Liver (tissue), 3 donors: ENCODE measurements at regions not wholly inside any gene's neighbourhood (a gene's known extent, or its start where the extent isn't known, plus 50 kb on each side); places are given as distances from the start of the nearest gene placed in this dataset.

Source experiments
- EGR1 ChIP-seq, 2 donors: IDR thresholded peaks; 2 replicates each; pipeline ENCODE4 v1.6.1; 2016 to 2018; ENCODE audit warnings: antibody characterized with exemption in 2 of 2, low read depth in 2 of 2
- FOXA1 ChIP-seq: IDR thresholded peaks from 2 replicates; pipeline ENCODE4 v1.6.1; 2016; ENCODE audit warnings: antibody characterized with exemption
- GABPA ChIP-seq, 2 donors: IDR thresholded peaks in 1 of 2; conservative IDR thresholded peaks in 1 of 2; 2 replicates each; pipeline ENCODE4 v1.6.1; 2016; ENCODE audit warnings: antibody characterized with exemption in 2 of 2, mild to moderate bottlenecking in 1 of 2, moderate library complexity in 1 of 2
- NR2F2 ChIP-seq: IDR thresholded peaks from 2 replicates; pipeline ENCODE4 v1.6.1; 2016; ENCODE audit warnings: antibody characterized with exemption
- RAD21 ChIP-seq, 2 donors: IDR thresholded peaks; 2 replicates each; pipeline ENCODE4 v1.6.1; 2016; ENCODE audit warnings: antibody characterized with exemption in 2 of 2, mild to moderate bottlenecking in 2 of 2
- RXRA ChIP-seq, 2 donors: IDR thresholded peaks; 2 replicates each; pipeline ENCODE4 v1.6.1; 2017 to 2018; ENCODE audit warnings: antibody characterized with exemption in 2 of 2, mild to moderate bottlenecking in 1 of 2
- SP1 ChIP-seq: IDR thresholded peaks from 2 replicates; pipeline ENCODE4 v1.6.1; 2018; ENCODE audit warnings: antibody characterized with exemption, mild to moderate bottlenecking
- TAF1 ChIP-seq: conservative IDR thresholded peaks from 2 replicates; pipeline ENCODE4 v1.6.1; 2016; ENCODE audit warnings: antibody characterized with exemption, mild to moderate bottlenecking
- YY1 ChIP-seq: IDR thresholded peaks from 2 replicates; pipeline ENCODE4 v1.6.1; 2016; ENCODE audit warnings: antibody characterized with exemption, mild to moderate bottlenecking
- TF ChIP-seq, protein P1 (sequence below): fragments of 150-350 bp; IDR thresholded peaks from 2 replicates; pipeline ENCODE4 v1.5.1; 2017; ENCODE audit warnings: improper control_type of control experiment, low read depth, low read length; ENCODE audit not compliant: missing input control
- TF ChIP-seq, protein P2 (sequence below): IDR thresholded peaks from 2 replicates; pipeline ENCODE4 v1.6.1; 2016; ENCODE audit warnings: antibody characterized with exemption, mild to moderate bottlenecking
- TF ChIP-seq, protein P3 (sequence below): IDR thresholded peaks from 2 replicates; pipeline ENCODE4 v1.6.1; 2016; ENCODE audit warnings: antibody characterized with exemption
- TF ChIP-seq, protein P4 (sequence below): IDR thresholded peaks from 2 replicates; pipeline ENCODE4 v1.6.1; 2016; ENCODE audit warnings: antibody characterized with exemption
- TF ChIP-seq, protein P5 (sequence below): IDR thresholded peaks from 2 replicates; pipeline ENCODE4 v1.6.1; 2016; ENCODE audit warnings: antibody characterized with exemption
- donor health status: healthy.
- donor health status: healthy.

DNA sequence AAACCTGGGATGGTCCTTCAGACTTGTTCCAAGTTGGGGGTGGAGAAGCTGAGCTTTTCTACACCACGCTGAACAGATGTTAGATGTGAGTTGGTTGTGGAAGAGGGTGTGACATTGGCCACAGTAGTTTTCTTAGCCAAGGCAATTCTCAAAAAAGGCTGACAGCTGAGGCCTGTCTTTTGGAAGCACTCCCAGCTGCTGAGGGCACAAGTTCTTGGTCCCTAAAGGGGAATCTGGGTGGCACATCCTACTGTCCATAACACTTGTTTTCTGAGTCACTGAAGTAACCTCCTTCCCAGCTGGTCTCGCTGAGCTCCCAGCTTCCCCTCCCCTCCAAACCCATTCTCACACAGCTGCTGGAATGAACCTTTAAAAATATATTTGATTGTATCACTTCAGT is 375.7 kb upstream of the KIRREL3 start:
- TF ChIP-seq, protein P1, sequence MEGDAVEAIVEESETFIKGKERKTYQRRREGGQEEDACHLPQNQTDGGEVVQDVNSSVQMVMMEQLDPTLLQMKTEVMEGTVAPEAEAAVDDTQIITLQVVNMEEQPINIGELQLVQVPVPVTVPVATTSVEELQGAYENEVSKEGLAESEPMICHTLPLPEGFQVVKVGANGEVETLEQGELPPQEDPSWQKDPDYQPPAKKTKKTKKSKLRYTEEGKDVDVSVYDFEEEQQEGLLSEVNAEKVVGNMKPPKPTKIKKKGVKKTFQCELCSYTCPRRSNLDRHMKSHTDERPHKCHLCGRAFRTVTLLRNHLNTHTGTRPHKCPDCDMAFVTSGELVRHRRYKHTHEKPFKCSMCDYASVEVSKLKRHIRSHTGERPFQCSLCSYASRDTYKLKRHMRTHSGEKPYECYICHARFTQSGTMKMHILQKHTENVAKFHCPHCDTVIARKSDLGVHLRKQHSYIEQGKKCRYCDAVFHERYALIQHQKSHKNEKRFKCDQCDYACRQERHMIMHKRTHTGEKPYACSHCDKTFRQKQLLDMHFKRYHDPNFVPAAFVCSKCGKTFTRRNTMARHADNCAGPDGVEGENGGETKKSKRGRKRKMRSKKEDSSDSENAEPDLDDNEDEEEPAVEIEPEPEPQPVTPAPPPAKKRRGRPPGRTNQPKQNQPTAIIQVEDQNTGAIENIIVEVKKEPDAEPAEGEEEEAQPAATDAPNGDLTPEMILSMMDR = no peak
- TF ChIP-seq FOXA1 (no peak), SP1 (no peak), RAD21 (IDR thresholded peaks at IDR 0.05) (no peak), YY1 (no peak), GABPA (IDR thresholded peaks at IDR 0.05 in 1 of 2, conservative IDR thresholded peaks at IDR 0.05 in 1 of 2) (no peak), RXRA (IDR thresholded peaks at IDR 0.05) (no peak), TAF1 (no peak), NR2F2 (no peak), EGR1 (IDR thresholded peaks at IDR 0.05; ENCODE audit: low read depth in 2 of 2) (no peak)
- TF ChIP-seq, protein P2, sequence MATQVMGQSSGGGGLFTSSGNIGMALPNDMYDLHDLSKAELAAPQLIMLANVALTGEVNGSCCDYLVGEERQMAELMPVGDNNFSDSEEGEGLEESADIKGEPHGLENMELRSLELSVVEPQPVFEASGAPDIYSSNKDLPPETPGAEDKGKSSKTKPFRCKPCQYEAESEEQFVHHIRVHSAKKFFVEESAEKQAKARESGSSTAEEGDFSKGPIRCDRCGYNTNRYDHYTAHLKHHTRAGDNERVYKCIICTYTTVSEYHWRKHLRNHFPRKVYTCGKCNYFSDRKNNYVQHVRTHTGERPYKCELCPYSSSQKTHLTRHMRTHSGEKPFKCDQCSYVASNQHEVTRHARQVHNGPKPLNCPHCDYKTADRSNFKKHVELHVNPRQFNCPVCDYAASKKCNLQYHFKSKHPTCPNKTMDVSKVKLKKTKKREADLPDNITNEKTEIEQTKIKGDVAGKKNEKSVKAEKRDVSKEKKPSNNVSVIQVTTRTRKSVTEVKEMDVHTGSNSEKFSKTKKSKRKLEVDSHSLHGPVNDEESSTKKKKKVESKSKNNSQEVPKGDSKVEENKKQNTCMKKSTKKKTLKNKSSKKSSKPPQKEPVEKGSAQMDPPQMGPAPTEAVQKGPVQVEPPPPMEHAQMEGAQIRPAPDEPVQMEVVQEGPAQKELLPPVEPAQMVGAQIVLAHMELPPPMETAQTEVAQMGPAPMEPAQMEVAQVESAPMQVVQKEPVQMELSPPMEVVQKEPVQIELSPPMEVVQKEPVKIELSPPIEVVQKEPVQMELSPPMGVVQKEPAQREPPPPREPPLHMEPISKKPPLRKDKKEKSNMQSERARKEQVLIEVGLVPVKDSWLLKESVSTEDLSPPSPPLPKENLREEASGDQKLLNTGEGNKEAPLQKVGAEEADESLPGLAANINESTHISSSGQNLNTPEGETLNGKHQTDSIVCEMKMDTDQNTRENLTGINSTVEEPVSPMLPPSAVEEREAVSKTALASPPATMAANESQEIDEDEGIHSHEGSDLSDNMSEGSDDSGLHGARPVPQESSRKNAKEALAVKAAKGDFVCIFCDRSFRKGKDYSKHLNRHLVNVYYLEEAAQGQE = no peak
- TF ChIP-seq, protein P3, sequence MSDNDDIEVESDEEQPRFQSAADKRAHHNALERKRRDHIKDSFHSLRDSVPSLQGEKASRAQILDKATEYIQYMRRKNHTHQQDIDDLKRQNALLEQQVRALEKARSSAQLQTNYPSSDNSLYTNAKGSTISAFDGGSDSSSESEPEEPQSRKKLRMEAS = no peak
- TF ChIP-seq, protein P4, sequence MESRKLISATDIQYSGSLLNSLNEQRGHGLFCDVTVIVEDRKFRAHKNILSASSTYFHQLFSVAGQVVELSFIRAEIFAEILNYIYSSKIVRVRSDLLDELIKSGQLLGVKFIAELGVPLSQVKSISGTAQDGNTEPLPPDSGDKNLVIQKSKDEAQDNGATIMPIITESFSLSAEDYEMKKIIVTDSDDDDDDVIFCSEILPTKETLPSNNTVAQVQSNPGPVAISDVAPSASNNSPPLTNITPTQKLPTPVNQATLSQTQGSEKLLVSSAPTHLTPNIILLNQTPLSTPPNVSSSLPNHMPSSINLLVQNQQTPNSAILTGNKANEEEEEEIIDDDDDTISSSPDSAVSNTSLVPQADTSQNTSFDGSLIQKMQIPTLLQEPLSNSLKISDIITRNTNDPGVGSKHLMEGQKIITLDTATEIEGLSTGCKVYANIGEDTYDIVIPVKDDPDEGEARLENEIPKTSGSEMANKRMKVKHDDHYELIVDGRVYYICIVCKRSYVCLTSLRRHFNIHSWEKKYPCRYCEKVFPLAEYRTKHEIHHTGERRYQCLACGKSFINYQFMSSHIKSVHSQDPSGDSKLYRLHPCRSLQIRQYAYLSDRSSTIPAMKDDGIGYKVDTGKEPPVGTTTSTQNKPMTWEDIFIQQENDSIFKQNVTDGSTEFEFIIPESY = no peak
- TF ChIP-seq, protein P5, sequence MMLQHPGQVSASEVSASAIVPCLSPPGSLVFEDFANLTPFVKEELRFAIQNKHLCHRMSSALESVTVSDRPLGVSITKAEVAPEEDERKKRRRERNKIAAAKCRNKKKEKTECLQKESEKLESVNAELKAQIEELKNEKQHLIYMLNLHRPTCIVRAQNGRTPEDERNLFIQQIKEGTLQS = no peak
